HG03097 (cell line): ENCODE measurements at regions not wholly inside any gene's neighbourhood (a gene's known extent, or its start where the extent isn't known, plus 50 kb on each side); places are given as distances from the start of the nearest gene placed in this dataset.

Source experiments
- ATAC-seq: cut with Tn5 transposase; IDR thresholded peaks from one replicate; pipeline ENCODE4 v1.9.1; 2021; ENCODE audit not compliant: unreplicated experiment, low FRiP score

DNA sequence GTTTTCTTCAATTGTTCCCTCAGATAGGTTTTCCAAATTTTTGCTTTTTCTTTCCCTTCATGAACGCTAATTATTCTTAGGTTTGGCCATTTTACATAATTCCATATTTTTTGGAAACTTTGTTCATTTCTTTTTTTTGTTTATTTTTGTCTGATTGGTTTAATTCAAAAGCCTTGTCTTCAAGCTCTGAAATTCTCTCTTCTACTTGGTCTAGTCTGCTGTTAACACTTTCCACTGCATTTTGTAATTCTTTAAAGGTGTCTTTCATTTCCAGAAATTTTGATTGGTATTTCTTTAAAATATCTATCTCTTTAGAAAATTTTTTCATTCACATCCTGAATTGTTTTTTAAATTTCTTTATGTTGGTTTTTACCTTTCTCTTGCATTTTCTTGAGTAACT, 63.9 kb upstream of the VLDLR start:
- no peak for ATAC-seq

DNA sequence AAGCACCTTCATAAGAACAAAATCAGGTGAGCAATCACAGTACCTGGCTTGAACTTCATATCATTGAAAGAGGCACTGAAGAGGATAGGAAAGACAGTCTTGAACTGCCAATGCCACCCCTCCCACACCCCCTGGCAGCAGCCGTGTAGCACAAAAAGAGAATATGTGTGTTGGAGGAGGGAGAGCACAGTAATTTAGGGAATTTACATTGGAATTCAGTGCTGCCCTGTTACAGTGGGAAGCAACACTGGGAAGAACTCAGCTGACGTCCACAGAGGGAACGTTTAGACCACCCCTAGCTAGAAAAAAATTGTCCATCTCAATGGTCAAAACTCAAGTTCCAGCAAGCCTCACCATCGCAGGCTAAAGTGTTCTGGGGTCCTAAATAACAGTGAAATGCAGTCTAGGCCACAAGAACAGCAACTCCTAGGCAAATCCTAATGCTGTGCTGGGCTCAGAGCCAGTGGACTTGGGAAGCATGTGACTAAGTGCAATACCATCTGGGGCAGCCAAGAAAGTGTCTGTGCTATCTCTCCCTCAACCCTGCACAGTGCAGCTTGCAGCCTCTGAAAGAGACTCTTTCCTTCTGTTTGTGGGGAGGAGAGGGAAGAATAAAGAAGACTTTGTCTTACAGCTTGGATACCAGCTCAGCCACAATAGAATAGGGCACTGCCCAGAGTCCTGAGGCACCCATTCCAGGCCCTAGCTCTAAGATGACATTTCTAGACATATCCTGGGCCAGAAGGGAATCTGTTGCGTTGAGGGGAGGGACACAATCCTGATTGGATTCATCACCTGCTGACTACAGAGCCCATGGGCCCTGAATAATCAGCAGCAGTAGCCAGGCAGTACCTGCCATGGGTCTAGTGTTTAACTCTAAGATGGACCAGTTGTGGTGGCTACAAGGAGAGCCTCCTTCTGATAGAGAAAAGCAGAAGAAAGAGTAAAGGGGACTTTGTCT, 62.1 kb upstream of the VLDLR start:
- no peak for ATAC-seq

DNA sequence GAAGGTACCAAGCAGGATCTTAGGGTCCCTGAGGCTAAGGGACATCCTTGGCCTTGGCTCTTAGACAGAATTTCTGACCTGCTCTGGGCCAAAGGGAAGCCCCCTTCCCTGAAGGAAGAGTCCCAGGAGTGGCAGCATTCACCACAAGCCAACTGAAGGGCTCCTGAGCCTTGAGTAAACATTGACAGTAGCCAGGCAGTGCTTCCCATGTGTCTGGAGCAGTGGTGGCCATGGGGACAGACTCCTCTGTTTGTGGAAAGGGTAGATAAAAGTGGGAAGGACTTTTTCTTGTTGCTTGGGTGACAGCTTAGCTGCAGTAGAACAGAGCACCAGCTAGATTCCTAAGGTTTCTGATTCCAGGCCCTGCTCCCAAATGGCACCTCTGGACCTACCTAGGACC, 61.4 kb upstream of the VLDLR start:
- ATAC-seq: no peak

DNA sequence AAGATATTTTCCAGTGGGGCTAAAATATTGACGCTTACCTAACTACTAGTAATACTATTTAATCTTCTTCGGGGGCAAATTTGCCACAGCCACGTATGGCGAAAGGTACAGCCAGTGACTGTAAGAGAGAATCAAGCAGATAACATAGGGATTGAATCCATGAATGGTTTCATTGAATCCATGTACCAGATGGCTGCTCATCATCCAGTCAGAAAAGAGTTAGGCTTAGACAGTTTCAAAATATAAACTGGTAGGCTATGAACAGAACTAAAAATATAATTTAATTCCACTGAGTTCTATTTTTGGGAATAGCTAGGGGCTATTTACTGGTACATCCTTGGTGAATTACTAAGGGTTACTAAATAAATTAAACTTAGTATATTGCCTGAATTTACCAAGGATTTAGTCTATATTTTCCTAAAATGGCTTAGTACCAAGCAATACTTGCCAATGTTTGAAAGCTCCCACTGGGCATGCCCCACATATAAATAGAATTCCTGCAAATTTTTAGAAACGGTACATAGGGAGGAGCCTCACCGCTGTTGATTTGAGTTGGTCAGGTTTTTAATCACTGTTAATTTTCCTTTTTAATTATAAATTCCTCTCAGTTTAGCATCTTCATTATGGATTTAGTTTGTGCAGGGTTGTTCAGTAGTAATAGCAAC, 55.8 kb upstream of the VLDLR start:
- no peak for ATAC-seq

DNA sequence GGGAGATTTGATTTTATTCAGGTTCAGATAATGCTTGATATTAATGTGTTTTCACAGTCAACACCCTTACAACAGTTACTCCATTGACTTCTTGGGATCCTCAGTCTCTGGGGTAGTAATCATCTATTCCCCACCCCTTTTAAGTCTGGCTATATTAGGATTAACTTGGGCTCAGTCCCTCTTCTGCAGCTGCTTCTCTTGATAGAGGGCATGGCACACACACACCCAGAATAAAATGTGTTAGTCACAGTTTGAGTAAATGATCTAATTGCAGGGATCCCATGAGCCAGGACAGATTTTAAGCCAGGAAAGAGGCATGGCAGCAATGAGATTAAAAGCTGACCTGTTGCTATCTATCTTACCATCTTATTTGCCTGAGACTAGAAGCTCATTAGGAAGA, 53.7 kb upstream of the VLDLR start:
- ATAC-seq: no peak

DNA sequence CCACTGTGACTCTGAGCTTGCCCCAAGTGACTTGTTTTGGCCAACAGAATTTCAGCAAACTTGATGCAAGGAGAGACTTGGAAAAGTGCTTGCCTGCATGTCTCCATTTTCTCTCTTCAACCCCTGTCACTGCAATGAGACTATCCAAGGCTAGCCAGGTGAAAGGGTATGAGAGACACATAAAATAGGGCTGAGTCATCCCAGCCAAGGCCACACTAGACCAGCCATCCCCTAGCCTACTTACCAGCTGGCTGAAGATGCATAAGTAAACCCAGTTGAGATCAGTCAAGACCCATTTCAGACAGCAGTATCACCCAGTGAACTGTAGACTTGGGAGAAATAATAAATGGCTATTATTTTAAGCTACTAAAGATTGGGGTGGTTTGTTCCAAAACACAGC, 52.9 kb upstream of the VLDLR start:
- no peak for ATAC-seq

DNA sequence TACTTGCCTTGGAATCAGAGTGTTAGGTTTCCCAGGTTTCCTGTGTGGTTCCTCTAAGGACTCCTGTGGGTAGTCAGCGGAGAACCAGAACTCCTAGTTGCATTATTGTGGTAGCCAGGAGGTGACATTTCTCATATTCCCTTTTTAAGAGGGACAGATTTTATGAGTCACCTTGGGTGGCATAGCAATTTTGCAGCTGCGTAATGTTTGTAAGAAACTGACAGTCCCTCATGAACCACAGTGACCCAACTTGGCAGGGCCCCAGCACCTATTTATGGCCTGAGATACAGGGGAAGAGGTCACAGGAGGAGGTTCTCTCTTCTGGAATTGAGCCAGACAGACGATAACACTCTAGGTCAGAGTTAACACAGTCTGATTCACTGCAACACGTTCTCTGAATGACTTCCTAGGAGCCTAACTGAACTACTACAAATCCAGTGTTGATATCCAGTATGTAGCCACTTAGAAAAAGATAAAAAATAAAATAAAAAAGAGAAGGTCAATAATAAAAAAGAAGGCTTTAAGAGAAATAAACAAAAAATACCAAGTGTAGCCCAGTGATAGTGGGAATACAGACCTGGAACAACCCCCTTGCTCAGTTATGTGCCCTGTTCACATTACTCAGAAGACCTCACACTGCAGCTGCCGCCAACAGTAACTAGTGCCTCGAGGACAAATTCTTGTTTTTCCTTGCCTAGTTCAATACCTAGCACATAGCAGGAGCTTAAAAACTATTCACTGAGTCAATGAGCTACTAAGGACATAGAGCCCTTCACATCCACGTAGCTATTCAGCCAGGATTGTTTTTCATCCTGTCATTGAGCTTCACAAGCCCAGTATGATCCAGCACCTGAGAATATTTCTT, 50.7 kb upstream of the VLDLR start:
- ATAC-seq: peak; percentile 66
